WTC11 (cell line): ENCODE measurements at regions not wholly inside any gene's neighbourhood (a gene's known extent, or its start where the extent isn't known, plus 50 kb on each side); places are given as distances from the start of the nearest gene placed in this dataset.

Experiments used
- EMX1 ChIP-seq: fragments of 250-450 bp; sonication (Bioruptor Pico); IDR thresholded peaks from 2 replicates; pipeline ENCODE4 v1.8.0; 2021; ENCODE audit warnings: mild to moderate bottlenecking
- TF ChIP-seq, protein P1 (sequence below): sonication (generic); formaldehyde crosslinking; IDR thresholded peaks from 2 replicates; pipeline ENCODE4 v1.8.0; 2022; ENCODE audit warnings: mild to moderate bottlenecking, missing genetic modification reagents
- TF ChIP-seq, protein P2 (sequence below): sonication (generic); formaldehyde crosslinking; IDR thresholded peaks from 2 replicates; pipeline ENCODE4 v1.8.1; 2022; ENCODE audit warnings: low read depth, missing genetic modification reagents, borderline replicate concordance
- TF ChIP-seq, protein P3 (sequence below): sonication (generic); formaldehyde crosslinking; IDR thresholded peaks from 2 replicates; pipeline ENCODE4 v1.8.1; 2023; ENCODE audit warnings: mild to moderate bottlenecking, missing genetic modification reagents

DNA sequence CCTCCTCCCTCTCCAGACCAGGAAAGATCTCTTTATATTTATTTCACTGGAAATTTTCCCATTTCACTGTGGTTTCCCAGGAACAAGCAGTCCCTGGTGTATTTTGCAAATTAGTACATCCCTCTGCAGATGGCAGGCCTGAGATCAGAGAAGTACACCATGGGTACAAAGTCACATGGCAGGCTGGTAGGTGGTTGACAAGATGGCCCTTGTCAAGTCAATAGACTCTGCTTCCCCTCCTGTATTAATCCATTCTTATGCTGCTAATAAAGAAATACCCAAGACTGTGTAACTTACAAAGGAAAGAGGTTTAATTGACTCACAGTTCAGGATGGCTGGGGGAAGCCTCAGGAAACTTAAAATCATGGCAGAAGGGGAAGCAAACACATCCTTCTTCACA is 51.6 kb upstream of the KSR1 start (continued):
- TF ChIP-seq, protein P1, sequence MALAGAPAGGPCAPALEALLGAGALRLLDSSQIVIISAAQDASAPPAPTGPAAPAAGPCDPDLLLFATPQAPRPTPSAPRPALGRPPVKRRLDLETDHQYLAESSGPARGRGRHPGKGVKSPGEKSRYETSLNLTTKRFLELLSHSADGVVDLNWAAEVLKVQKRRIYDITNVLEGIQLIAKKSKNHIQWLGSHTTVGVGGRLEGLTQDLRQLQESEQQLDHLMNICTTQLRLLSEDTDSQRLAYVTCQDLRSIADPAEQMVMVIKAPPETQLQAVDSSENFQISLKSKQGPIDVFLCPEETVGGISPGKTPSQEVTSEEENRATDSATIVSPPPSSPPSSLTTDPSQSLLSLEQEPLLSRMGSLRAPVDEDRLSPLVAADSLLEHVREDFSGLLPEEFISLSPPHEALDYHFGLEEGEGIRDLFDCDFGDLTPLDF (CRISPR knock-in tag) = no peak
- TF ChIP-seq, protein P2, sequence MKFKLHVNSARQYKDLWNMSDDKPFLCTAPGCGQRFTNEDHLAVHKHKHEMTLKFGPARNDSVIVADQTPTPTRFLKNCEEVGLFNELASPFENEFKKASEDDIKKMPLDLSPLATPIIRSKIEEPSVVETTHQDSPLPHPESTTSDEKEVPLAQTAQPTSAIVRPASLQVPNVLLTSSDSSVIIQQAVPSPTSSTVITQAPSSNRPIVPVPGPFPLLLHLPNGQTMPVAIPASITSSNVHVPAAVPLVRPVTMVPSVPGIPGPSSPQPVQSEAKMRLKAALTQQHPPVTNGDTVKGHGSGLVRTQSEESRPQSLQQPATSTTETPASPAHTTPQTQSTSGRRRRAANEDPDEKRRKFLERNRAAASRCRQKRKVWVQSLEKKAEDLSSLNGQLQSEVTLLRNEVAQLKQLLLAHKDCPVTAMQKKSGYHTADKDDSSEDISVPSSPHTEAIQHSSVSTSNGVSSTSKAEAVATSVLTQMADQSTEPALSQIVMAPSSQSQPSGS (CRISPR knock-in tag) = no peak
- no peak for TF ChIP-seq EMX1
- TF ChIP-seq, protein P3, sequence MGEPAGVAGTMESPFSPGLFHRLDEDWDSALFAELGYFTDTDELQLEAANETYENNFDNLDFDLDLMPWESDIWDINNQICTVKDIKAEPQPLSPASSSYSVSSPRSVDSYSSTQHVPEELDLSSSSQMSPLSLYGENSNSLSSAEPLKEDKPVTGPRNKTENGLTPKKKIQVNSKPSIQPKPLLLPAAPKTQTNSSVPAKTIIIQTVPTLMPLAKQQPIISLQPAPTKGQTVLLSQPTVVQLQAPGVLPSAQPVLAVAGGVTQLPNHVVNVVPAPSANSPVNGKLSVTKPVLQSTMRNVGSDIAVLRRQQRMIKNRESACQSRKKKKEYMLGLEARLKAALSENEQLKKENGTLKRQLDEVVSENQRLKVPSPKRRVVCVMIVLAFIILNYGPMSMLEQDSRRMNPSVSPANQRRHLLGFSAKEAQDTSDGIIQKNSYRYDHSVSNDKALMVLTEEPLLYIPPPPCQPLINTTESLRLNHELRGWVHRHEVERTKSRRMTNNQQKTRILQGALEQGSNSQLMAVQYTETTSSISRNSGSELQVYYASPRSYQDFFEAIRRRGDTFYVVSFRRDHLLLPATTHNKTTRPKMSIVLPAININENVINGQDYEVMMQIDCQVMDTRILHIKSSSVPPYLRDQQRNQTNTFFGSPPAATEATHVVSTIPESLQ (CRISPR knock-in tag) = no peak
